Activated T-cell treated with anti-CD3 and anti-CD28 coated beads, Interleukin-2, amount 50 U/mL, for 24 hours (primary cell): ENCODE measurements at regions not wholly inside any gene's neighbourhood (a gene's known extent, or its start where the extent isn't known, plus 50 kb on each side); places are given as distances from the start of the nearest gene placed in this dataset.

Experiments
- DNase-seq: peaks from one replicate; pipeline ENCODE4 v3.0.0-alpha.2; 2020
- H3K27ac Mint-ChIP-seq: 2 replicates; pipeline ENCODE4 v1.8.0; 2020; ENCODE audit warnings: mild to moderate bottlenecking, mixed read lengths
- H3K27me3 Mint-ChIP-seq: 2 replicates; pipeline ENCODE4 v1.8.0; 2020; ENCODE audit warnings: mixed read lengths
- H3K36me3 Mint-ChIP-seq: 2 replicates; pipeline ENCODE4 v1.8.0; 2020; ENCODE audit warnings: low read depth, mixed read lengths
- H3K4me1 Mint-ChIP-seq: 2 replicates; pipeline ENCODE4 v1.8.0; 2020; ENCODE audit warnings: low read depth, mixed read lengths
- H3K4me3 Mint-ChIP-seq: 2 replicates; pipeline ENCODE4 v1.8.0; 2020; ENCODE audit warnings: mild to moderate bottlenecking, moderate library complexity, mixed read lengths
- H3K9me3 Mint-ChIP-seq: 2 replicates; pipeline ENCODE4 v1.8.0; 2020; ENCODE audit warnings: mixed read lengths

DNA sequence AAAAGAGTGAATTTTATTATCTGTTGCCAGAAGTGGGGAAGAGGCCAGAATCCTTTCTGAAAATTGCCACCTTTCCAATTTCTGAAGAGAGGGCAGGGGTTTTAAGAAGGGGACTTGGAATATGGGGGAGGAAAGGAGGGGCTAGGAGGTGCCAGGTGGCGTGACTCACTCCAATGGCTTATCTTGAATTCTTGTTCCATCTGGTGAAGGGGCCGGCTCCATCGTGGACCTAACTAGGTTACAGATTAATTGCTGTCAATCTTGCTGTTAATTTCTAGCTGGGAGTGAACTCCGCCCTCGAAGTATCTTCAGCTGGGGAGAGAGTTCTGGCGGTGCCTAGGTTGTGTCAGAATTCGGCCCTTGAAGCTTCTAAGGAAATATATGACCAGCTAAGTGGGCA lies 138.7 kb downstream of the YTHDC2 start:
- Mint-ChIP-seq H3K27me3 (peaks cover 26% of the 10 kb centered on the region), H3K9me3 (no peaks in the 10 kb centered on the region), H3K4me1 (no peaks in the 10 kb centered on the region), H3K27ac (no peak overlapping the region), H3K4me3 (no peak overlapping the region), H3K36me3 (no peaks in the 10 kb centered on the region)
- no peak for DNase-seq

DNA sequence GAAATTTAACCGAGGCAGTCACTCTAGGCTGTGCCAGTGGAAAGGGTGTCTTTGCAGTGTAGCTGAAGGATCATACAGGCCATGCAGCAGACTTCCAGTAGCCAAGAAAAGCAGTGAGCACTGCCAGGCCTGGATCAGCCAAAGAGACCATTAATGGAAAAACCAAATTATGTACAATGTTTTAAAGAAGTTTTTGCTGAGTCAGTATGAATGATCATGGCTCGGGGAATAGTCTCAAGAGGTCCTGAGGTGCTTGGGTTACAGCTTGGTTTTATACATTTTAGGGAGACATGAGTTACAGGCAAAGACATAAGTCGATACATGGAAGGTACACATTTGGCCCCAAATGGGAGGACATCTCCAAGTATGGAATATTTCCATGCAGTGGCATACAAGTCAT lies 141.3 kb downstream of the YTHDC2 start:
- Mint-ChIP-seq H3K36me3 (no peaks in the 10 kb centered on the region), H3K9me3 (no peaks in the 10 kb centered on the region), H3K4me3 (no peak overlapping the region), H3K4me1 (no peaks in the 10 kb centered on the region), H3K27ac (no peak overlapping the region), H3K27me3 (peaks cover 9% of the 10 kb centered on the region)
- DNase-seq = no peak

DNA sequence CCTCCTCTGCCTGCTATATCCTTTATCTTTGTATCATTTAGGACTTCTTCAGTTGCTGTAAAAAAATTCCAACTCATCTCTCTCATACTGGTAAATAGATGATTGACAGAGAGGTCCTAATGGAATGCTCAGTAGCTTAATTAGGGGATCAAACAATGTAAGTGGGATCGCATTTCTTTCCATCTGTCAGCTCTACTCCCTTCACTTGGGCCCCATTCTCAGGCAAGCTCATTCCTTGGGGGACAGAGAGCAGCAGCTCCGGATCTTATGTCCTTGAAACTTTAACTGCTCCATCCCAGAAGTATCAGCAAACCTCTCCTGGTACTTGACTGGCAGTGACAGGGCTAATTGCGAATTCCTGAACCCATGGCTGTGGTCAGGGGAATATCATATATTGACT lies 146.7 kb downstream of the YTHDC2 start:
- Mint-ChIP-seq H3K4me1 (no peaks in the 10 kb centered on the region), H3K27ac (no peak overlapping the region), H3K9me3 (no peaks in the 10 kb centered on the region), H3K27me3 (peaks cover 31% of the 10 kb centered on the region), H3K4me3 (no peak overlapping the region), H3K36me3 (no peaks in the 10 kb centered on the region)
- DNase-seq = no peak

DNA sequence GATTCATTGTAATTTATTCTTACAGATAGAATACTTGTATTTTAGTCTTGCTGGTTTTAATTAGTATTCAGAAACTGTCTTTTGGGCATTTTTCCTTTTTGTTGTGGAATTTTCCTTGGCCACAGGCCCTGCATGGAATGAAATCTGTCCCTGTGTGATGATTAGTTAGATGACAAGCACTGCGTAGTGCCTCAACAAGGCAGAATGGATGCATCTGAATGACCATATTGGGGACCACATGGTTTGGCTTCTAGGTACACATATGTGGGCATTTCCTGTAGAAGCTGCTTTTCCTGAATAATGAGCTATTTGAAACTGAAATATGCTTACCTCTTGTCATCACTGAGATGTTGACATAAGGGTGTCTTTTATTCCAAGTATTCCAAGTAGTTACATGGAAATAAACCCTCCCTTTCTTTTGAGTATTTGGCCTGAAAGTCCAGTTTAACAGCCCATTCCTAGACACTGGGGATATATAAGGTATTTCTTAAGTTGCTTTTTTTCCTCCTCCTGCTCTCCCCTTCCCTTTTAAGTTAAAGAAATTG lies 147.3 kb downstream of the YTHDC2 start:
- no peaks in the 10 kb centered on the region for H3K4me1 Mint-ChIP-seq
- peaks cover 35% of the 10 kb centered on the region for H3K27me3 Mint-ChIP-seq
- no peaks in the 10 kb centered on the region for H3K9me3 Mint-ChIP-seq
- H3K4me3 Mint-ChIP-seq = no peak overlapping the region
- no peaks in the 10 kb centered on the region for H3K36me3 Mint-ChIP-seq
- no peak for DNase-seq
- H3K27ac Mint-ChIP-seq = no peak overlapping the region

- DNase-seq = peak; percentile 33
- H3K9me3 Mint-ChIP-seq = no peaks in the 10 kb centered on the region
- no peaks in the 10 kb centered on the region for H3K4me1 Mint-ChIP-seq
- H3K36me3 Mint-ChIP-seq = no peaks in the 10 kb centered on the region
- no peak overlapping the region for H3K27ac Mint-ChIP-seq
- peaks cover 38% of the 10 kb centered on the region for H3K27me3 Mint-ChIP-seq
- no peak overlapping the region for H3K4me3 Mint-ChIP-seq
Observed at GRCh38 chr5:113663879-113664541, 150.5 kb downstream of the YTHDC2 start.

DNA sequence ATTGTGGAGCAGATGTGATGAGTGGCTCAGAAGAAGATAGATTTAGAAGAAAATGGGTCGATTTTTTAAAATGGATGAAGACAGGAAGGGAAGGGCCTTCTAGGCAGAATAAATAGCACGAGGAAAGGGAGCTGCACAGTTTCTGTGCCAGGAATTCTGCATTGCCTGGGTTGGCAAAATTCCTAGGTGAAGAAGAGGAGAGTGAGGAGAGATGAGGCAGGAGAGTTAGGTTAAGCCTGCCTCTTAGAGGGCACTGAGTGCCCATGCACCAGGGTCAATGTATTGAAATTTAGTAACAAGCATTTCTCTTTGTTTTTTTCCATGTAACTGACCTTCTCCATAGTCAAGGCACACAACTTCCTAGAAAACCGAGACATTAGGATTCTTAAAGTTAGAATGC lies 159.5 kb downstream of the YTHDC2 start:
- no peak overlapping the region for H3K4me3 Mint-ChIP-seq
- peaks cover 16% of the 10 kb centered on the region for H3K27me3 Mint-ChIP-seq
- peaks cover 3% of the 10 kb centered on the region for H3K9me3 Mint-ChIP-seq
- H3K27ac Mint-ChIP-seq = no peak overlapping the region
- H3K4me1 Mint-ChIP-seq = no peaks in the 10 kb centered on the region
- H3K36me3 Mint-ChIP-seq = no peaks in the 10 kb centered on the region
- DNase-seq = no peak

DNA sequence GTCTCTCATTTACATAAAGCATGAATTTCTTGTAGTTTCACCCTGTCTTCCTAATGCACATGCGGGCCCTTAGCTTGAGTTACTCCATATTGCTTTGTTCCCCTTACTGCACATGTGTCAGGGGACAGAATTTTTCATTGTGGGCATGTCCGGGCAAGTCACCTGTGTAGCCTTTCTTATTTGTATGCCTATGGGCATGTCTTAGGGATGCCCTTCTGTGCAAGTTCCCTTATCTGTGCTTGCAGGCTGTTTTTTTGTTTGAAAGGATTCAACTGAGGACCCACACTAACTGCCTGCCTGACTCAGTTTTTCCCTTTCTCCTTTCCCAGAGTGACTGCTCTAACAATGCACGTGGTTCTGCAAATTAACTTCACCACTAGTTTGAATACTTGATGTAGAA lies 161.7 kb downstream of the YTHDC2 start:
- Mint-ChIP-seq H3K27me3 (peaks cover 12% of the 10 kb centered on the region), H3K4me1 (no peaks in the 10 kb centered on the region)

DNA sequence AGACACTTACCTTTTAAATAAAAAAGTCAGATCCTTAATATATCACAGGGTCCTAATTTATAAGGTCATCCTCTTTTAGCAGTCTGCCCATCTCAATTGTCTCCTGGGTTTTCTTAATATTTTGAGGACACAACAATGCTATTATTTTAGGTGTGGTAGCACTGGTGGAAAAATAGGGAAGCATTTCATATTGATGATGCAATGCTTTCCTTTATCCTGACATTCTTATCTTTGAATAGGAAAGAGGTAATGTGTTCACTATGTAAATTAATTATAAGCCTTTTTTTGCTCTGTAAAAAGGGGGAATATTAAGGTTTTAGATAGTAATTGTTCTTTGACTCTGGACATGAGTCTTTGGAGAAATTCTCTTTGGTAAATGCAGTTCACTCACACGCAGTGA lies 164.7 kb downstream of the YTHDC2 start:
- H3K9me3 Mint-ChIP-seq = peaks cover 3% of the 10 kb centered on the region

More for the DNA sequence above, 161.7 kb downstream of the YTHDC2 start:
- Mint-ChIP-seq H3K4me3 (no peak overlapping the region), H3K27ac (no peak overlapping the region), H3K9me3 (peaks cover 3% of the 10 kb centered on the region), H3K36me3 (no peaks in the 10 kb centered on the region)
- no peak for DNase-seq

DNA sequence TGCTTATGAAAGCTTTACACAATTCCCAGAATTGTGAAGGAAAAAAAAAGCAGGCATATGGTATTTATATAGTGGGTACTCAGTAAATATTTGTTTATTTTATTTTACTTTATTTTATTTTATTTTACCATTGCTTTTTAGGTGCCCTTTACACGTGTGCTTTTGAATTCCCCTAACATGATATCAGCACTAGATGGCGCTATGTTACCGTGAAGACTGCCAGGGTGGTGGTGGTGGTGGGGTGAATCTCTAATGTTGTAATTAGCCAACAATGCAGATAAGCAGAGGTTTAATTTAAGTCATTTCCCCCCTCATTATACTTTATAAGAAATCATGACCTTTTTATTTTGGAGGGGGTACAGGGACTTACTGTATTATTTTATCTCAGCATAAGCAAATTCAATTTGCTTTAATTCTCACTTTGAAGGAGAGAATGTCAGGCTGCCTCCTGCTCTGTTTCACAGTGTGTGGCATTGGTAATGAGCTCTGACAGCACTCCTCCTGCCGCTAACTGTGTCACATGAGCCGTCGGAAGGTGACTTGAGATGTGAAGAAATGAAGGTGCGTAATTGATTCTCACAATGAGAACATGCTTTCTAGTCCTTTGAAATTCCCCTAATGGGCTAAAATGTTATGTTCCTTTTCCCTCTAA lies 165.6 kb downstream of the YTHDC2 start:
- no peak for DNase-seq
- Mint-ChIP-seq H3K36me3 (no peaks in the 10 kb centered on the region), H3K27ac (no peak overlapping the region), H3K9me3 (peaks cover 2% of the 10 kb centered on the region), H3K27me3 (peaks cover 7% of the 10 kb centered on the region), H3K4me1 (no peaks in the 10 kb centered on the region), H3K4me3 (no peak overlapping the region)

More for the DNA sequence above, 164.7 kb downstream of the YTHDC2 start:
- H3K36me3 Mint-ChIP-seq = no peaks in the 10 kb centered on the region
- H3K4me3 Mint-ChIP-seq = no peak overlapping the region
- H3K27me3 Mint-ChIP-seq = peaks cover 12% of the 10 kb centered on the region
- no peak overlapping the region for H3K27ac Mint-ChIP-seq
- no peaks in the 10 kb centered on the region for H3K4me1 Mint-ChIP-seq
- DNase-seq = no peak

GRCh38 chr5:113680534-113680933 lies 167.0 kb downstream of the YTHDC2 start:
- no peak for DNase-seq

DNA sequence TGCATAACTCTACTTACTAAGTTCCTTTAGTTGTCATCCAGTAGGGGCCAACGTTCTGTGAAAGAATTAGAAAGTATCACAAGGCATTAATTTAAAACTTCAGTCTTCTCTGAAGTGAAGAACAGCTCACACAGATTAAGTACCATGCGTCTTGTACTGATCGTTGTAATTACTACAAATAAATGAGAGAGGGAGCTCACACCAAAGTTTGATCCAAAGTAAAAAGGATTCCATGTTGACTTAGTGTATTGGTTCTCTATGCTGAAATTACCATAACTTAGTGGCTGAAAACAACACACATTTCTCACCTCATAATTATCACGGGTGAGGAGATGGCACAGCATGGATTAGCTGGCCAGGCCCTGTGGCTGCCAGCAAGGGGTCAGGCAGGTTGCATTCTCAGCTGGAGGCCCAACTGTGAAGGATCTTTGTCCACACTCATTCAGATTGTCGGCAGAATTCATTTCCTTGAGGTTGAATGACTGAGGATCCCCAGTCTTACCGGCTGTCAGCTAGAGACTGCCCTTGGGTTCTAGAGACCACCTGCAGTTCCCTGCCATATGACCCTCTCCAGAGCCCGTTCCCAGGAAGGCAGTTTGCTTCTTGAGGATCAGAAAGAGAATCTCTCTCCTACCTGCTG lies 169.1 kb downstream of the YTHDC2 start:
- Mint-ChIP-seq H3K27ac (no peak overlapping the region), H3K4me1 (no peaks in the 10 kb centered on the region), H3K36me3 (no peaks in the 10 kb centered on the region), H3K4me3 (no peak overlapping the region), H3K27me3 (peaks cover 4% of the 10 kb centered on the region), H3K9me3 (no peaks in the 10 kb centered on the region)
- no peak for DNase-seq

More at GRCh38 chr5:113680534-113680933, 167.0 kb downstream of the YTHDC2 start:
- H3K27ac Mint-ChIP-seq = no peak overlapping the region
- H3K4me1 Mint-ChIP-seq = no peaks in the 10 kb centered on the region
- H3K9me3 Mint-ChIP-seq = no peaks in the 10 kb centered on the region
- H3K27me3 Mint-ChIP-seq = no peaks in the 10 kb centered on the region
- H3K4me3 Mint-ChIP-seq = no peak overlapping the region
- H3K36me3 Mint-ChIP-seq = no peaks in the 10 kb centered on the region

- H3K4me3 Mint-ChIP-seq = no peak overlapping the region
- H3K36me3 Mint-ChIP-seq = no peaks in the 10 kb centered on the region
- H3K9me3 Mint-ChIP-seq = no peaks in the 10 kb centered on the region
- peaks cover 4% of the 10 kb centered on the region for H3K27me3 Mint-ChIP-seq
- no peak overlapping the region for H3K27ac Mint-ChIP-seq
- DNase-seq = no peak
- H3K4me1 Mint-ChIP-seq = no peaks in the 10 kb centered on the region
Observed at GRCh38 chr5:113683211-113683610, 169.7 kb downstream of the YTHDC2 start.

DNA sequence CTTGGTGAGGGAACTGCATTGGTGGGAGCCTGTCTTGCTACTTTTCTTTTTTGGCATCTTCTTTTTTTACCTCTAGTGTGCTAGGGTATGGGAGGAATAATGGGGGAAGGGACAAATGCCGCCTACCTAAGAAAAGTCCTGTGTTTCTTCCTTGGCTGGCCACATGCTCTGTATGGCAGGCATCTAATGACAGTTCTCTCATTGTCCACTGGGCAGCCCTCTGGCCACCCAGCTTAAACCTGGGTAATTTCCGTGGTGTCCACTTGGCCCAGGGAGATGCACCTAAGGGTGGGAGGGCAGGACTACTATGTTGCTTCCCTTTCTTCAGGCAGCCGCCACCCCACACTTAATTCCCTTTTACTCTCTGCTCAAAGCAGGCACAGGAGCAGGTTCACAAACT lies 173.1 kb downstream of the YTHDC2 start:
- Mint-ChIP-seq H3K4me1 (no peaks in the 10 kb centered on the region), H3K36me3 (no peaks in the 10 kb centered on the region), H3K4me3 (no peak overlapping the region), H3K27me3 (peaks cover 27% of the 10 kb centered on the region), H3K27ac (no peak overlapping the region), H3K9me3 (no peaks in the 10 kb centered on the region)
- no peak for DNase-seq

- H3K9me3 Mint-ChIP-seq = no peaks in the 10 kb centered on the region
- H3K27ac Mint-ChIP-seq = no peak overlapping the region
- DNase-seq = no peak
- H3K27me3 Mint-ChIP-seq = peaks cover 54% of the 10 kb centered on the region
- no peaks in the 10 kb centered on the region for H3K4me1 Mint-ChIP-seq
- H3K36me3 Mint-ChIP-seq = no peaks in the 10 kb centered on the region
- no peak overlapping the region for H3K4me3 Mint-ChIP-seq
Observed at GRCh38 chr5:113689647-113690046, 176.2 kb downstream of the YTHDC2 start.

DNA sequence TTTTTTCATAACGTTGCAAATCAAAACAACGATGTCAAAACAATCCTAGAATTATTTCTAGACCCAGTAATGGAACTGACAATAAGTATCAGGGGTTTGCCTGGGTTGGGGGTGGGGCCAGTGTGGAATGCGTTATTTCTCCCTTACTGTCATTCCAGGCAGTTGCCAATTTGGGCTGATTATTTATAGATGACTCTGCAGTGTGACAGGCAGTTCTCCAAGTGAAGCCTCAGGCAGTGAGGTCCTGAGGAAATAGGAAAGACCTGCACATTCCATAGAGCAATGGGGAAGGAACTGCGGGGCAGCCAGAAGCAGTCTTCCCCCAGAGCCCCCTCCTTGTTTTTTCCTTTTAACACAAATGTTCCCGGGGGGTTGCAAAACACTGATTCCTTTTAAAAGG lies 179.0 kb downstream of the YTHDC2 start:
- peaks cover 65% of the 10 kb centered on the region for H3K27me3 Mint-ChIP-seq
- DNase-seq = no peak
- H3K27ac Mint-ChIP-seq = no peak overlapping the region
- H3K36me3 Mint-ChIP-seq = no peaks in the 10 kb centered on the region
- H3K4me1 Mint-ChIP-seq = no peaks in the 10 kb centered on the region
- H3K4me3 Mint-ChIP-seq = no peak overlapping the region
- no peaks in the 10 kb centered on the region for H3K9me3 Mint-ChIP-seq
